Activated CD4-positive, alpha-beta T cell treated with anti-CD3 and anti-CD28 coated beads, Interleukin-2, amount 10 ng/mL, durations not matched to agents 7 days and 5 days (primary cell): ENCODE measurements at regions not wholly inside any gene's neighbourhood (a gene's known extent, or its start where the extent isn't known, plus 50 kb on each side); places are given as distances from the start of the nearest gene placed in this dataset.
"Not testable (repeated sequence)": the region's sequence is repeated elsewhere in the genome, so short reads cannot be mapped to it uniquely, and the experiment has no call there.

ENCODE experiments used
- CTCF ChIA-PET: fragments of 350-600 bp; sonication (Branson Sonifier 250); formaldehyde crosslinking; loops from one replicate; lab custom pipeline; 2021; ENCODE audit warnings: antibody characterized with exemption; lab: Charles Lee
- POLR2A ChIA-PET: fragments of 350-600 bp; sonication (Branson Sonifier 250); formaldehyde crosslinking; loops from one replicate; lab custom pipeline; 2021; ENCODE audit warnings: antibody characterized with exemption; lab: Charles Lee
- DNase-seq: peaks from one replicate; pipeline ENCODE4 v3.0.0-alpha.2; 2020
- H3K27ac Mint-ChIP-seq: one replicate; pipeline ENCODE4 v1.8.0; 2021; ENCODE audit warnings: mild to moderate bottlenecking, moderate library complexity, mixed read lengths
- H3K27me3 Mint-ChIP-seq: one replicate; pipeline ENCODE4 v1.8.0; 2021; ENCODE audit warnings: mixed read lengths
- H3K36me3 Mint-ChIP-seq: one replicate; pipeline ENCODE4 v1.8.0; 2021; ENCODE audit warnings: low read depth, mixed read lengths
- H3K4me1 Mint-ChIP-seq: one replicate; pipeline ENCODE4 v1.8.0; 2021; ENCODE audit warnings: mixed read lengths
- H3K4me3 Mint-ChIP-seq: one replicate; pipeline ENCODE4 v1.8.0; 2021; ENCODE audit warnings: mild to moderate bottlenecking, moderate library complexity, mixed read lengths
- H3K9me3 Mint-ChIP-seq: one replicate; pipeline ENCODE4 v1.8.0; 2021; ENCODE audit warnings: mixed read lengths

DNA sequence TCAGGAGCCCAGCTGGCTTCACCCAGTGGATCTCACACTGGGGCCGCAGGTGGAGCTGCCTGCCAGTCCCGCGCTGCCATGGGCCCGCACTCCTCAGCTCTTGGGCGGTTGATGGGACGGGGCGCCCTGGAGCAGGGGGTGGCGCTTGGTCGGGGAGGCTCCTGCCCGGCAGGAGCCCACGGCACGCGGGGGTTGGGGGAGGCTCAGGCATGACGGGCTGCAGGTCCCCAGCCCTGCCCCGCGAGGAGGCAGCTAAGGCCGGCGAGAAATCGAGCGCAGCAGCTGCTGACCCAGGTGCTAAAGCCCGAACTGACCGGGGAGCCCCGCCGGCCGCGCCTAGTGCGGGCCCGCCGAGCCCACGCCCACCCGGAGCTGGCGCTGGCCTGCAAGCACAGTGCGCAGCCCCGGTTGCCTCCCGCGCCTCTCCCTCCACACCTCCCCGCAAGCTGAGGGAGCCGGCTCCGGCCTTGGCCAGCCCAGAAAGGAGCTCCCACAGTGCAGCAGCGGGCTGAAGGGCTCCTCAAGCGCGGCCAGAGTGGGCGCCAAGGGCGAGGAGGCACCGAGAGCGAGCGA is 109.7 kb upstream of the SLC39A10 start:
- peaks cover 68% of the 10 kb centered on the region for H3K4me1 Mint-ChIP-seq
- not testable (repeated sequence) for DNase-seq, H3K27ac Mint-ChIP-seq, H3K27me3 Mint-ChIP-seq, H3K4me3 Mint-ChIP-seq
- peaks cover 36% of the 10 kb centered on the region for H3K9me3 Mint-ChIP-seq
- ChIA-PET CTCF (interaction anchor here (1.4 to 5.3 kb wide), 6 partner anchors 10 to 15 kb away, joined by 3 to 56 read pairs (median 7); no protein-coding TSS in a partner anchor), POLR2A (interaction anchor here (0.6 kb wide), 1 partner anchor 13 kb away, joined by 8 read pairs; no protein-coding TSS in a partner anchor)
- H3K36me3 Mint-ChIP-seq, result peaks cover 58% of the 10 kb centered on the region

- peak overlapping the region; percentile 83 for H3K27ac Mint-ChIP-seq
- DNase-seq, result no peak
- H3K4me3 Mint-ChIP-seq, result no peak overlapping the region
- ChIA-PET POLR2A (interaction anchor here (0.6 kb wide), 1 partner anchor 10 kb away, joined by 6 read pairs; no protein-coding TSS in a partner anchor), CTCF (interaction anchor here (0.5 to 5.3 kb wide), 4 partner anchors 10 to 29 kb away, joined by 5 to 56 read pairs (median 8); no protein-coding TSS in a partner anchor)
- no peaks in the 10 kb centered on the region for H3K27me3 Mint-ChIP-seq
- H3K9me3 Mint-ChIP-seq, result peaks cover 32% of the 10 kb centered on the region
- peaks cover 57% of the 10 kb centered on the region for H3K36me3 Mint-ChIP-seq
- peaks cover 70% of the 10 kb centered on the region for H3K4me1 Mint-ChIP-seq
These were observed 111.2 kb upstream of the SLC39A10 start for GRCh38 chr2:195545811-195546210.

DNA sequence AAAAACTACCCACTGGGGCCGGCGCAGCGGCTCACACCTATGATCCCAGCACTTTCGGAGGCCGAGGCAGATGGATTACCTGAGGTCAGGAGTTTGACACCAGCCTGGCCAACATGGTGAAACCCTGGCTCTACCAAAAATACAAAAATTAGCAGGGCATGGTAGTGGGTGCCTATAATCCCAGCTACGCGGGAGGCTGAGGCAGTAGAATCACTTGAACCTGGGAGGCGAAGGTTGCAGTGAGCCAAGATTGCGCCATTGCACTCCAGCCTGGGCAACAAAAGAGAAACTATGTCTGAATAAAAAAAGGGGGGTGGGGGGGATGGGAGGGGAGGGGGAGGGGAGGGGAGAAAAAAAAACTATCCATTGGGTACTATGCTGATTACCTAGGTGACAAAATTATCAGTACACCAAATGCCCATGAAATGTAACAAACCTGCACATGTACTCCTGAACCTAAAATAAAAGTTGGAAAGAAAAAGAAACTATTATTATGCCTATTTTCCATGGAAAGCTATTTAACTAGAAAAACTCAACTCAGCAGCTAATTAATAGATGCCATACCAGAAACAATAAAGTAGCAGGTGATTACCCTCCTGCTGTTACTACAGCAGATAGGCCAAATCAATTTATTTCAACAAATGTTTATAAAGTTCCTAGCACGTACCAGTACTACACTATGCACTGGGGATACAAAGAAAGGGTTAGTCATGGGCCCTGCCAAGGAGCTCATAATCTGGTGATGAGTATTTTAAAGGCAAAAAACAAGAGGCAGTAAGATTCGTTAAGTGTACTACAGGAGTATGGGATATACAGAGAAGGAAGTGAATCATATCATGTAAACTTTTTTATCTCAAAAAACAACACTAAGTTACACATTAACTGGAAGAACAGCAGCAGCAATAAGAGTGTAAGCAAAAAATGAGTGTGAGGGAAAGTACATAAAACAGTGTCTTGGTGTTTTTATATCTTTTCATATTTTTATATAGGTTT is 112.8 kb upstream of the SLC39A10 start:
- H3K27me3 Mint-ChIP-seq, result no peaks in the 10 kb centered on the region
- H3K4me3 Mint-ChIP-seq, result peak overlapping the region; percentile 36
- CTCF ChIA-PET, result interaction anchor here (0.5 to 5.3 kb wide), 4 partner anchors 9 to 594 kb away, joined by 3 to 56 read pairs (median 4); no protein-coding TSS in a partner anchor
- peaks cover 75% of the 10 kb centered on the region for H3K4me1 Mint-ChIP-seq
- no peak for DNase-seq
- H3K9me3 Mint-ChIP-seq, result peaks cover 29% of the 10 kb centered on the region
- peak overlapping the region; percentile 88 for H3K27ac Mint-ChIP-seq
- H3K36me3 Mint-ChIP-seq, result peaks cover 64% of the 10 kb centered on the region
- POLR2A ChIA-PET, result interaction anchor here (0.6 to 1.1 kb wide), 4 partner anchors 15 to 1381 kb away, joined by 3 to 14 read pairs (median 4); partner anchors contain the start of gene SLC39A10

DNA sequence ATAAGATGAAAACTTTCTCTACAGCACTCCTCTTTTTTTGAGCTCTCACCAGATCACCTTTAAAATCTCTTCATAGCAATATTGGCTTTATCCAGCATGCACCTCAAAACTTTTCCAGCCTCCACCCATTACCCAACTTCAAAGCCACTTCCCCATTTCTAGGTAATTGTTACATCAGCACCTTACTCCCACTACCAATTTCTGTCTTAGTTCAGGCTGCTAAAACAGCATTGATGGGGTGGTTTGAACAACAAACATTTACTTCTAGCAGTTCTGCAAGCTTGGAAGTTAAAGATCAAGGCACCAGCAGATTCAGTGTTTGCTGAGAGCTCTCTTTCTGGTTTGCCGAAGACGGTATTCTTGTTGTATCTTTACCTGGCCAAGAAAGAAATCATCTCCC is 114.0 kb upstream of the SLC39A10 start:
- H3K4me3 Mint-ChIP-seq, result peak overlapping the region; percentile 1
- POLR2A ChIA-PET, result interaction anchor here (0.7 to 1.6 kb wide), 7 partner anchors 9 to 114 kb away, joined by 3 to 8 read pairs (median 4); partner anchors contain the start of gene SLC39A10

GRCh38 chr2:195542067-195542466 is 115.0 kb upstream of the SLC39A10 start:
- Mint-ChIP-seq H3K27me3 (no peaks in the 10 kb centered on the region), H3K9me3 (peaks cover 20% of the 10 kb centered on the region), H3K27ac (peak overlapping the region; percentile 80), H3K4me1 (peaks cover 84% of the 10 kb centered on the region), H3K4me3 (no peak overlapping the region), H3K36me3 (peaks cover 64% of the 10 kb centered on the region)
- POLR2A ChIA-PET, result interaction anchor here (1.6 kb wide), 1 partner anchor 9 kb away, joined by 8 read pairs; no protein-coding TSS in a partner anchor
- CTCF ChIA-PET, result interaction anchor here (0.7 to 2.4 kb wide), 5 partner anchors 12 to 118 kb away, joined by 3 to 6 read pairs (median 4); partner anchors contain the start of gene SLC39A10
- DNase-seq, result no peak

More for the DNA sequence above, 114.0 kb upstream of the SLC39A10 start:
- H3K36me3 Mint-ChIP-seq, result peaks cover 64% of the 10 kb centered on the region
- peak overlapping the region; percentile 88 for H3K27ac Mint-ChIP-seq
- H3K27me3 Mint-ChIP-seq, result no peaks in the 10 kb centered on the region
- H3K4me1 Mint-ChIP-seq, result peaks cover 76% of the 10 kb centered on the region
- CTCF ChIA-PET, result interaction anchor here (1.2 to 2.4 kb wide), 2 partner anchors 18 to 26 kb away, joined by 4 to 6 read pairs; no protein-coding TSS in a partner anchor
- DNase-seq, result peak; percentile 45
- peaks cover 21% of the 10 kb centered on the region for H3K9me3 Mint-ChIP-seq

DNA sequence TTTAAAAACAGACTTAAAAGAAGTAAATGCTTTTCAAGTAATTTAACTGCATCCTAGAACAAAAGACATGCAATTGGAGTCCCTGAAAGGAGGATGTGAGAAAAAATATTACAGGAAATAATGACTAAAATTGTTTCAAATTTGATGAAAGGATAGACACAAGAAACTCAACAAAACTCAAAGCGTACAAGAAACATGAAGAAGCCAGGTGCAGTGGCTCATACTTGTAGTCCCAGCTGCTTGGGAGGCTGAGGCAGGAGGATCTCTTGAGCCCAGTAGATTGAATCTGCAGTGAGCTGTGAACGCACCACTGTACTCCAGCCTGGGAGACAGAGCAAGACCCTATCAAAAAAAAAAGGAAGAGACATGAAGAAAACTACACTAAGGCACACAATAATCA is 118.1 kb upstream of the SLC39A10 start:
- peaks cover 93% of the 10 kb centered on the region for H3K4me1 Mint-ChIP-seq
- no peaks in the 10 kb centered on the region for H3K27me3 Mint-ChIP-seq
- H3K27ac Mint-ChIP-seq, result peak overlapping the region; percentile 100
- ChIA-PET POLR2A (no interaction called here), CTCF (interaction anchor here (0.6 to 8.2 kb wide), 5 partner anchors 7 to 149 kb away, joined by 3 to 56 read pairs (median 4); partner anchors contain the start of gene SLC39A10)
- peaks cover 15% of the 10 kb centered on the region for H3K9me3 Mint-ChIP-seq
- no peak overlapping the region for H3K4me3 Mint-ChIP-seq
- DNase-seq, result no peak
- peaks cover 54% of the 10 kb centered on the region for H3K36me3 Mint-ChIP-seq

DNA sequence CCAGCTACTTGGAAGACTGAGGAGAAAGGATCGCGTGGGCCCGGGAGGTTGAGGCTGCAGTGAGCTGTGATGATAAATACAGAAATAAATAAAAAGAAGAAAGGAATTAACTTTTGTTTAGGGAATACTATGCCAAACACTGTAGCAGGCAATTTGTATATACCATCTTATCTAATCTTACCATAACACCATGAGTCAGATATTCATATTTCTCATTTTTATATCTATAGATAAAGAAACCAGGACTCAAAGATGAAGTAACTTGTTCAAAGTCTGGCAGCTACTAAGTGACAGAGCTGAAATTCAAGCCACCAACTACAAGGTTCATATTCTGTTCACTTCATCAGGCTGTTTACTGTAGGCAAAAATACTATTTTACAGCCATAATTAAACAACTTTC is 119.2 kb upstream of the SLC39A10 start:
- DNase-seq, result no peak
- peaks cover 51% of the 10 kb centered on the region for H3K36me3 Mint-ChIP-seq
- POLR2A ChIA-PET, result no interaction called here

GRCh38 chr2:195536906-195537305 is 120.1 kb upstream of the SLC39A10 start:
- peak overlapping the region; percentile 39 for H3K4me3 Mint-ChIP-seq
- H3K36me3 Mint-ChIP-seq, result peaks cover 45% of the 10 kb centered on the region
- POLR2A ChIA-PET, result interaction anchor here (1.1 kb wide), 1 partner anchor 28 kb away, joined by 3 read pairs; no protein-coding TSS in a partner anchor
- DNase-seq, result no peak
- H3K4me1 Mint-ChIP-seq, result peaks cover 93% of the 10 kb centered on the region
- CTCF ChIA-PET, result interaction anchor here (1.2 to 8.2 kb wide), 4 partner anchors 9 to 123 kb away, joined by 3 to 56 read pairs (median 10); no protein-coding TSS in a partner anchor
- peak overlapping the region; percentile 100 for H3K27ac Mint-ChIP-seq
- H3K27me3 Mint-ChIP-seq, result no peaks in the 10 kb centered on the region
- peaks cover 12% of the 10 kb centered on the region for H3K9me3 Mint-ChIP-seq

More for the DNA sequence above, 119.2 kb upstream of the SLC39A10 start:
- Mint-ChIP-seq H3K9me3 (peaks cover 15% of the 10 kb centered on the region), H3K27me3 (no peaks in the 10 kb centered on the region), H3K4me3 (no peak overlapping the region), H3K4me1 (peaks cover 91% of the 10 kb centered on the region), H3K27ac (peak overlapping the region; percentile 100)
- CTCF ChIA-PET, result interaction anchor here (1.6 to 8.2 kb wide), 2 partner anchors 9 to 55 kb away, joined by 3 to 56 read pairs; no protein-coding TSS in a partner anchor

GRCh38 chr2:195535911-195536522 is 121.0 kb upstream of the SLC39A10 start:
- CTCF ChIA-PET, result interaction anchor here (1.2 to 8.2 kb wide), 5 partner anchors 10 to 124 kb away, joined by 4 to 56 read pairs (median 16); no protein-coding TSS in a partner anchor

DNA sequence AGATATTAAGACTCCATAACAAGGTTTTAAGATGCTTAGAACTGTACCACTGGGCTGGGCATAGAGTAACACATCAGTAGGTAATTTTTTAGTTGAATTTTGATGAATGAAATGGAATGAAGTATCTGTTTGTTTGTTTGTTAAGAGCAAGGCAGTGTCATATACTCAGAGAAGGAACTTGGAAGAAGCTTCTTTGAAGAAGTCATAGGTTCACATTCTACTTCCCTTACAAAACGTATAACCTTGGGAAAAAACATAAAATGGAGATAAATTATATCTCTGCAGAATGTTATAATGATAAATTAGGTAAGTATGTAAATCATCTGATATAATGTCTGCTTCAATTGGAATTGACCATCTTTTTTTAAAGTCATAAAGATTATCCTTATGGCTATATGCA is 122.1 kb upstream of the SLC39A10 start:
- no peak for DNase-seq
- Mint-ChIP-seq H3K27ac (peak overlapping the region; percentile 100), H3K4me1 (peaks cover 96% of the 10 kb centered on the region), H3K27me3 (no peaks in the 10 kb centered on the region), H3K36me3 (peaks cover 49% of the 10 kb centered on the region), H3K9me3 (peaks cover 15% of the 10 kb centered on the region), H3K4me3 (peak overlapping the region; percentile 89)
- POLR2A ChIA-PET, result interaction anchor here (1.2 to 2.6 kb wide), 2 partner anchors 25 to 26 kb away, joined by 4 to 21 read pairs; no protein-coding TSS in a partner anchor
- CTCF ChIA-PET, result interaction anchor here (0.8 to 8.2 kb wide), 6 partner anchors 11 to 125 kb away, joined by 3 to 56 read pairs (median 14); partner anchors contain the start of gene SLC39A10

More at GRCh38 chr2:195535911-195536522, 121.0 kb upstream of the SLC39A10 start:
- Mint-ChIP-seq H3K36me3 (peaks cover 47% of the 10 kb centered on the region), H3K4me3 (peak overlapping the region; percentile 39), H3K27me3 (no peaks in the 10 kb centered on the region), H3K4me1 (peaks cover 94% of the 10 kb centered on the region), H3K9me3 (peaks cover 14% of the 10 kb centered on the region), H3K27ac (peak overlapping the region; percentile 100)
- DNase-seq, result peak; percentile 92
- POLR2A ChIA-PET, result interaction anchor here (0.6 to 1.2 kb wide), 3 partner anchors 24 to 115 kb away, joined by 3 to 4 read pairs (median 3); no protein-coding TSS in a partner anchor
